Endothelial cell of umbilical vein (primary cell): ENCODE measurements at regions not wholly inside any gene's neighbourhood (a gene's known extent, or its start where the extent isn't known, plus 50 kb on each side); places are given as distances from the start of the nearest gene placed in this dataset.
"Not testable (repeated sequence)": the region's sequence is repeated elsewhere in the genome, so short reads cannot be mapped to it uniquely, and the experiment has no call there.

Experiments
- BruUV-seq: library from RNA; stranded (reverse); fragments of 400-500 nt; replicated peaks from 2 replicates; lab custom pipeline; 2021; lab: Mats Ljungman, UMichigan
- CTCF ChIA-PET: fragments of 300-600, 350-600 bp; sonication (Branson Sonifier 250); formaldehyde crosslinking; loops from one replicate; lab custom pipeline; 2021; ENCODE audit warnings: antibody characterized with exemption, inconsistent platforms; lab: Charles Lee
- POLR2A ChIA-PET: fragments of 300-600, 350-600 bp; sonication (Branson Sonifier 250); formaldehyde crosslinking; loops from one replicate; lab custom pipeline; 2021; ENCODE audit warnings: antibody characterized with exemption, inconsistent platforms; lab: Charles Lee
- DNase-seq: peaks from one replicate; pipeline ENCODE4 v3.0.0-alpha.2; 2011; ENCODE audit warnings: low read depth, low spot score
- FAIRE-seq: peaks from 2 replicates; lab custom pipeline; 2011; peaks lifted over from hg19 to GRCh38; lab: Jason Lieb, UNC
- H2AFZ ChIP-seq: 2 replicates; pipeline ENCODE4 v1.6.0; 2012; ENCODE audit warnings: low read depth, low read length, control low read depth, inconsistent platforms
- H3K27ac ChIP-seq: 2 replicates; pipeline ENCODE4 v1.5.1; 2011; ENCODE audit warnings: low read depth, mild to moderate bottlenecking, control low read depth, low read length, moderate library complexity; ENCODE audit not compliant: insufficient read depth
- H3K27me3 ChIP-seq, 2 experiments: 2 replicates each; pipeline versions ENCODE4 v1.6.0 to v1.6.1; 2011; ENCODE audit warnings: low read length in 2 of 2, mixed read lengths in 1 of 2; ENCODE audit not compliant: control insufficient read depth in 2 of 2, insufficient read depth in 2 of 2
- H3K36me3 ChIP-seq, 2 experiments: 2 replicates in 1 of 2; 3 replicates in 1 of 2; pipeline ENCODE4 v1.5.1; 2011; ENCODE audit warnings: low read length in 2 of 2, mild to moderate bottlenecking in 1 of 2, moderate library complexity in 1 of 2; ENCODE audit not compliant: control insufficient read depth in 2 of 2, insufficient read depth in 2 of 2; ENCODE audit errors: extremely low read depth in 1 of 2
- H3K4me1 ChIP-seq: 3 replicates; pipeline ENCODE4 v1.5.1; 2011; ENCODE audit warnings: mild to moderate bottlenecking, low read length; ENCODE audit not compliant: control insufficient read depth, insufficient read depth; ENCODE audit errors: extremely low read depth
- H3K4me2 ChIP-seq: 2 replicates; pipeline ENCODE4 v1.6.1; 2011; ENCODE audit warnings: low read length, control low read depth, mixed read lengths; ENCODE audit not compliant: insufficient read depth
- H3K4me3 ChIP-seq, 3 experiments: fragments of 200-600 bp in 1 of 3; sonication (generic), shearing (Covaris generic) in 1 of 3; replicated peaks in 1 of 3; 2 replicates each; pipeline ENCODE4 v1.5.1; 2011 to 2016; ENCODE audit warnings: control low read depth in 3 of 3, low read length in 3 of 3, mild to moderate bottlenecking in 2 of 3, inconsistent platforms in 1 of 3, low read depth in 1 of 3, moderate library complexity in 1 of 3; ENCODE audit not compliant: insufficient read depth in 1 of 3
- H3K79me2 ChIP-seq: 2 replicates; pipeline ENCODE4 v1.6.0; 2012; ENCODE audit warnings: low read length, inconsistent platforms; ENCODE audit not compliant: control insufficient read depth, insufficient read depth
- H3K9ac ChIP-seq: replicated peaks from 2 replicates; pipeline ENCODE3; 2011; ENCODE audit warnings: low read length, control low read depth; ENCODE audit not compliant: insufficient read depth; ENCODE audit errors: extremely low read depth
- H3K9me1 ChIP-seq: replicated peaks from 3 replicates; pipeline ENCODE4 v1.6.0; 2011; ENCODE audit warnings: mild to moderate bottlenecking, low read length; ENCODE audit not compliant: control insufficient read depth, insufficient read depth; ENCODE audit errors: extremely low read depth
- H3K9me3 ChIP-seq: replicated peaks from 2 replicates; pipeline ENCODE4 v1.5.1; 2012; ENCODE audit warnings: low read length, inconsistent platforms; ENCODE audit not compliant: control insufficient read depth, insufficient read depth
- H4K20me1 ChIP-seq: replicated peaks from 2 replicates; pipeline ENCODE3; 2011; ENCODE audit warnings: mild to moderate bottlenecking, low read length; ENCODE audit not compliant: control insufficient read depth, insufficient read depth; ENCODE audit errors: extremely low read depth
- dilution Hi-C: fragments of 300-500 bp; cut with MboI; formaldehyde crosslinking; loops from one replicate; pipeline ENCODE4 v1.15.0; 2019; ENCODE audit warnings: low sequenced_read_pairs; ENCODE audit not compliant: extremely low pct_ligation_motif_present
- intact Hi-C: fragments of 100-400 bp; cut with micrococcal nuclease; formaldehyde crosslinking; loops from one replicate; pipeline ENCODE4 v1.10.0; 2022

DNA sequence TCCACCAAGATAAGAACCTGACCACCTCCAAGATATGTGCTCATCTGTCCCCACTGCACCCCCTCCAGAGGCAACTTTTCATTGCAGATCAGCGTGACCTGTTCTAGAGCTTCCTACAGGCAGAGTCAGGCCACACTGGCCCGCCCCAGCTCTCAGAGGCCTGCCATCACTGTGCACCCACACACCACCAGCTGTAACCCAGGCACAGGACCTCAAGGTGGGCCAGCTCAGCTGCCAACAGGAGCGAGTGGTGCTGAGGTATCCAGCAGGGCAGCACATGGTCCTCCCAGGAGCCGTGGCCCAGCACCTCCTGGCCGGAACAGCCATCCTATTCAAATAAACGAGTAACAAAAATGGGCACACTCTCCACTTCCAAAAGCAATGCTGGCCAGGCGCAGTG lies 189.9 kb upstream of the FOXD4L5 start:
- H3K9me3 ChIP-seq, H3K9me1 ChIP-seq, H3K27me3 ChIP-seq, H3K27ac ChIP-seq, H3K9ac ChIP-seq, H3K79me2 ChIP-seq, H4K20me1 ChIP-seq, dilution Hi-C loops, intact Hi-C loops, H2AFZ ChIP-seq, H3K36me3 ChIP-seq, H3K4me2 ChIP-seq, DNase-seq, POLR2A ChIA-PET, H3K4me3 ChIP-seq, CTCF ChIA-PET, H3K4me1 ChIP-seq, FAIRE-seq, BruUV-seq: not testable (repeated sequence)

DNA sequence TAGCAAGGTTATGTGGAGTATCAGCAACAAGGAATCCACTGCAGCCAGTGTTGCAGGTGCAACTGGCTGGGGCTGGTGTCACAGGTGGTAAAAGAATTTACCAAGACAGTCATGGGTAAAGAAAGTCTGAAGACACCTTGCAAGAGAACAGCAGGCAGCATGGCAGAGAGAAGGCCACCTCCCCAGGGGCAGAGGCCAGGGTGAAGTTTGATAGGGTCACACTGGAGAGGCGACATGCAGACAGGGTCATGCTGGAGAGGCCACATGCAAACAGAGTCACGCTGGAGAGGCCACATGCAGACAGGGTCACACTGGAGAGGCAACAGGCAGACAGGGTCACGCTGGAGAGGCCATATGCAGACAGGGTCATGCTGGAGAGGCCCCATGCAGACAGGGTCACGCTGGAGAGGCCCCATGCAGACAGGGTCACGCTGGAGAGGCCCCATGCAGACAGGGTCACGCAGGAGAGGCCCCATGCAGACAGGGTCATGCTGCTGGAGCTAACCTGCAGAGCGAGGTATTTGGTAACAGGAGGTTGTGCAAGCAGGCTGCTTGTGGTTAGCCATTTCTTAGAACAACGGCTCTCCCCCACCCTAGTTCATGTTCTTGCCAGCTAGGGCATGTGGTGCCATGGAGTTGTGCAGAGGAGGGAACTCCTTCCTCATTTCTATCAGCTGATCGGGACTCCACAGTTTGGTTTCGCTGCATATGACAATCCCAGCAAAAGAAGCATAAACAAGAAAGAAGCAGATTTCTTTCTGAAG lies 188.2 kb upstream of the FOXD4L5 start:
- H4K20me1 ChIP-seq, H3K27me3 ChIP-seq, H3K36me3 ChIP-seq, intact Hi-C loops, BruUV-seq, H2AFZ ChIP-seq, POLR2A ChIA-PET, H3K79me2 ChIP-seq, H3K27ac ChIP-seq, H3K4me2 ChIP-seq, dilution Hi-C loops, H3K4me1 ChIP-seq, H3K9ac ChIP-seq, DNase-seq, CTCF ChIA-PET, H3K9me3 ChIP-seq, FAIRE-seq, H3K4me3 ChIP-seq, H3K9me1 ChIP-seq: not testable (repeated sequence)

DNA sequence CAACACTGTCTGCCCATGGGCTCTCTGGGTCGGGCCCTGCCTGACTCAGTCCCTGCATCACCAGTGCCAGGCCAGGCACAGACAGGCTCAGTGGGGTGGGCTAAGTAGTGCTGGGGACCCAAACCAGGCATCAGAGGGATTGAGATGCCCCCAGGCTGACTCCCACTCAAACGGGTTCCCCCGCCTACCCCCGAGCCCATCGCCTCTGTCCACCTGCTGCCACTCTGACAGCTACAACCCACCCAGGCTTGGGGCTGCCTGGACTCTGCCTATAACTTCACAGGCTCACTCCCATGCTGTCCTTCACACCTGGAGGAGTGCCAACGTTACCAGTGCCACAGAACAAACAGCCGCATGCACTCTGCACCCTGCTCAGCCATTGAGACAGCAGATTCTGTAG lies 186.1 kb upstream of the FOXD4L5 start:
- CTCF ChIA-PET, H2AFZ ChIP-seq, H3K79me2 ChIP-seq, H3K4me2 ChIP-seq, BruUV-seq, DNase-seq, H3K4me1 ChIP-seq, H3K4me3 ChIP-seq, dilution Hi-C loops, H3K9me3 ChIP-seq, FAIRE-seq, H3K36me3 ChIP-seq, POLR2A ChIA-PET, H3K27ac ChIP-seq, intact Hi-C loops, H3K9me1 ChIP-seq, H3K9ac ChIP-seq, H3K27me3 ChIP-seq, H4K20me1 ChIP-seq: not testable (repeated sequence)

GRCh38 chr9:65466911-65467734 lies 182.1 kb upstream of the FOXD4L5 start:
- H3K36me3 ChIP-seq, H3K9me1 ChIP-seq, dilution Hi-C loops, H3K27ac ChIP-seq, H3K9ac ChIP-seq, H2AFZ ChIP-seq, DNase-seq, H3K9me3 ChIP-seq, POLR2A ChIA-PET, H3K4me2 ChIP-seq, intact Hi-C loops, BruUV-seq, H3K4me3 ChIP-seq, FAIRE-seq, H4K20me1 ChIP-seq, H3K79me2 ChIP-seq, CTCF ChIA-PET, H3K4me1 ChIP-seq, H3K27me3 ChIP-seq: not testable (repeated sequence)
